IMR-90 (cell line): ENCODE measurements at regions not wholly inside any gene's neighbourhood (a gene's known extent, or its start where the extent isn't known, plus 50 kb on each side); places are given as distances from the start of the nearest gene placed in this dataset.

ENCODE experiments used
- ATAC-seq: fragments of 200-7000 bp; cut with Tn5 transposase; 2 replicates; pipeline ENCODE4 v1.9.1; 2020; ENCODE audit warnings: low read depth, mild to moderate bottlenecking, moderate library complexity
- BruUV-seq: library from RNA; stranded (reverse); fragments of 400-500 nt; replicated peaks from 2 replicates; lab custom pipeline; 2021; lab: Mats Ljungman, UMichigan
- CTCF ChIA-PET: fragments of 300-600 bp; formaldehyde crosslinking; extraction: SDS; loops from one replicate; lab custom pipeline; 2021; ENCODE audit warnings: antibody characterized with exemption; lab: Yijun Ruan, JAX
- POLR2A ChIA-PET: fragments of 300-600 bp; sonication (Branson Sonifier 250); formaldehyde crosslinking; loops from one replicate; lab custom pipeline; 2022; ENCODE audit warnings: antibody characterized with exemption; ENCODE audit not compliant: unreplicated experiment; lab: Charles Lee
- DNase-seq: peaks from one replicate; pipeline ENCODE4 v3.0.0; 2013
- H2AFZ ChIP-seq: replicated peaks from 2 replicates; pipeline ENCODE3; 2013; ENCODE audit warnings: low read length, mild to moderate bottlenecking; ENCODE audit not compliant: poor library complexity
- H2AK5ac ChIP-seq: 2 replicates; pipeline ENCODE4 v1.6.1; 2013; ENCODE audit warnings: low read depth, low read length, inconsistent platforms
- H2AK9ac ChIP-seq: replicated peaks from 2 replicates; pipeline ENCODE3; 2013; ENCODE audit warnings: mild to moderate bottlenecking, low read depth, low read length, moderate library complexity; ENCODE audit not compliant: poor library complexity
- H2BK120ac ChIP-seq: 2 replicates; pipeline ENCODE4 v1.6.1; 2013; ENCODE audit warnings: low read depth, low read length, inconsistent platforms
- H2BK15ac ChIP-seq: 3 replicates; pipeline ENCODE4 v1.6.1; 2013; ENCODE audit warnings: low read depth, low read length, inconsistent platforms
- H2BK20ac ChIP-seq: 2 replicates; pipeline ENCODE4 v1.6.1; 2013; ENCODE audit warnings: low read depth, mild to moderate bottlenecking, inconsistent platforms, low read length, moderate library complexity
- H2BK5ac ChIP-seq: 2 replicates; pipeline ENCODE4 v1.6.1; 2013; ENCODE audit warnings: mild to moderate bottlenecking, low read depth, low read length, inconsistent platforms; ENCODE audit not compliant: poor library complexity, severe bottlenecking
- H3K14ac ChIP-seq: replicated peaks from 2 replicates; pipeline ENCODE4 v1.6.1; 2013; ENCODE audit warnings: low read depth, low read length, inconsistent platforms
- H3K18ac ChIP-seq: 2 replicates; pipeline ENCODE4 v1.6.1; 2013; ENCODE audit warnings: low read depth, low read length, control low read depth
- H3K23ac ChIP-seq: 2 replicates; pipeline ENCODE4 v1.6.1; 2013; ENCODE audit warnings: low read depth, low read length, inconsistent platforms
- H3K27ac ChIP-seq: 2 replicates; pipeline ENCODE4 v1.5.1; 2013; ENCODE audit warnings: mild to moderate bottlenecking, control low read depth, low read length; ENCODE audit not compliant: insufficient read depth
- H3K27me3 ChIP-seq: 2 replicates; pipeline ENCODE4 v1.6.1; 2013; ENCODE audit warnings: low read length; ENCODE audit not compliant: control insufficient read depth, insufficient read depth
- H3K36me3 ChIP-seq: 2 replicates; pipeline ENCODE4 v1.6.1; 2013; ENCODE audit warnings: low read length, mixed read lengths; ENCODE audit not compliant: control insufficient read depth, insufficient read depth
- H3K4ac ChIP-seq: 2 replicates; pipeline ENCODE4 v1.6.1; 2013; ENCODE audit warnings: low read depth, low read length, inconsistent platforms
- H3K4me1 ChIP-seq: 2 replicates; pipeline ENCODE4 v1.6.1; 2013; ENCODE audit warnings: low read length, mixed read lengths; ENCODE audit not compliant: control insufficient read depth, insufficient read depth
- H3K4me2 ChIP-seq: 2 replicates; pipeline ENCODE4 v1.6.1; 2013; ENCODE audit warnings: low read depth, mild to moderate bottlenecking, control low read depth, low read length, moderate library complexity
- H3K4me3 ChIP-seq: 2 replicates; pipeline ENCODE4 v1.5.1; 2013; ENCODE audit warnings: low read depth, mild to moderate bottlenecking, control low read depth, low read length, moderate library complexity; ENCODE audit not compliant: insufficient read depth
- H3K56ac ChIP-seq: 2 replicates; pipeline ENCODE4 v1.6.1; 2013; ENCODE audit warnings: low read length, inconsistent platforms; ENCODE audit not compliant: insufficient read depth; ENCODE audit errors: extremely low read depth
- H3K79me1 ChIP-seq, 2 experiments: 2 replicates each; pipeline ENCODE4 v1.6.1; 2013; ENCODE audit warnings: low read length in 2 of 2, inconsistent platforms in 1 of 2, low read depth in 1 of 2
- H3K9ac ChIP-seq: 2 replicates; pipeline ENCODE4 v1.6.1; 2013; ENCODE audit warnings: low read depth, low read length, control low read depth
- H3K9me1 ChIP-seq: 2 replicates; pipeline ENCODE4 v1.6.1; 2013; ENCODE audit warnings: low read length, inconsistent platforms; ENCODE audit not compliant: insufficient read depth
- H3K9me3 ChIP-seq: 2 replicates; pipeline ENCODE4 v1.6.1; 2013; ENCODE audit warnings: low read length; ENCODE audit not compliant: control insufficient read depth, insufficient read depth
- H4K20me1 ChIP-seq: 2 replicates; pipeline ENCODE4 v1.6.1; 2013; ENCODE audit warnings: low read length, inconsistent platforms; ENCODE audit not compliant: insufficient read depth
- H4K5ac ChIP-seq: 2 replicates; pipeline ENCODE4 v1.6.1; 2013; ENCODE audit warnings: mild to moderate bottlenecking, low read depth, low read length, control low read depth
- H4K8ac ChIP-seq, 2 experiments: 2 replicates each; pipeline ENCODE4 v1.6.1; 2013; ENCODE audit warnings: low read depth in 2 of 2, low read length in 2 of 2, control low read depth in 1 of 2, inconsistent platforms in 1 of 2
- H4K91ac ChIP-seq: 2 replicates; pipeline ENCODE4 v1.6.1; 2013; ENCODE audit warnings: low read depth, low read length, inconsistent platforms; ENCODE audit not compliant: insufficient read depth
- BHLHE40 ChIP-seq: fragments of 150-350 bp; IDR thresholded peaks from 2 replicates; pipeline ENCODE4 v1.6.1; 2016; ENCODE audit warnings: mild to moderate bottlenecking, low read depth, low read length
- CEBPB ChIP-seq: IDR thresholded peaks from 2 replicates; pipeline ENCODE4 v1.6.1; 2012; ENCODE audit warnings: low read depth, low read length, improper control_type of control experiment
- CHD1 ChIP-seq: IDR thresholded peaks from 2 replicates; pipeline ENCODE4 v1.6.1; 2012; ENCODE audit warnings: low read depth, low read length, improper control_type of control experiment
- CTCF ChIP-seq: conservative IDR thresholded peaks from 2 replicates; pipeline ENCODE4 v1.5.1; 2012; ENCODE audit warnings: mild to moderate bottlenecking, low read depth, low read length, improper control_type of control experiment
- ELK1 ChIP-seq: fragments of 150-350 bp; IDR thresholded peaks from 2 replicates; pipeline ENCODE4 v1.6.1; 2016; ENCODE audit warnings: low read depth, mild to moderate bottlenecking, low read length, moderate library complexity, borderline replicate concordance
- FOS ChIP-seq: fragments of 150-350 bp; IDR thresholded peaks from 2 replicates; pipeline ENCODE4 v1.6.1; 2016; ENCODE audit warnings: low read depth, low read length
- MAFK ChIP-seq: IDR thresholded peaks from 2 replicates; pipeline ENCODE4 v1.6.1; 2012; ENCODE audit warnings: low read depth, low read length, improper control_type of control experiment
- MAZ ChIP-seq: IDR thresholded peaks from 2 replicates; pipeline ENCODE4 v1.6.1; 2012; ENCODE audit warnings: low read depth, mild to moderate bottlenecking, low read length, improper control_type of control experiment, moderate library complexity, borderline replicate concordance
- MXI1 ChIP-seq: IDR thresholded peaks from 2 replicates; pipeline ENCODE4 v1.6.1; 2012; ENCODE audit warnings: low read depth, mild to moderate bottlenecking, low read length, moderate library complexity, borderline replicate concordance
- NFE2L2 ChIP-seq: fragments of 150-350 bp; IDR thresholded peaks from 2 replicates; pipeline ENCODE4 v1.6.1; 2016; ENCODE audit warnings: low read depth, mild to moderate bottlenecking, low read length
- POLR2A ChIP-seq: IDR thresholded peaks from 2 replicates; pipeline ENCODE4 v1.6.1; 2012; ENCODE audit warnings: mild to moderate bottlenecking, low read depth, low read length
- RAD21 ChIP-seq: IDR thresholded peaks from 2 replicates; pipeline ENCODE4 v1.6.1; 2012; ENCODE audit warnings: low read length, improper control_type of control experiment
- RCOR1 ChIP-seq: IDR thresholded peaks from 2 replicates; pipeline ENCODE4 v1.6.1; 2012; ENCODE audit warnings: mild to moderate bottlenecking, low read length, improper control_type of control experiment; ENCODE audit not compliant: insufficient replicate concordance
- RFX5 ChIP-seq: IDR thresholded peaks from 2 replicates; pipeline ENCODE4 v1.8.0; 2012; ENCODE audit warnings: low read depth, mild to moderate bottlenecking, low read length, moderate library complexity
- SMC3 ChIP-seq: fragments of 150-350 bp; IDR thresholded peaks from 2 replicates; pipeline ENCODE4 v1.6.1; 2016; ENCODE audit warnings: low read depth, mild to moderate bottlenecking, antibody characterized with exemption, low read length, moderate library complexity
- USF2 ChIP-seq: fragments of 150-350 bp; IDR thresholded peaks from 2 replicates; pipeline ENCODE4 v1.6.1; 2017; ENCODE audit warnings: mild to moderate bottlenecking, antibody characterized with exemption, low read length, low read depth
- WGBS, 2 experiments: methylation state at CpG; one replicate each; pipeline versions ENCODE4 v1.1.5 to v1.1.7; 2013; ENCODE audit warnings: missing lambda C conversion rate in 2 of 2; ENCODE audit not compliant: insufficient read length in 1 of 2; ENCODE audit errors: extremely low coverage in 2 of 2; 5-methylcytosine and 5-hydroxymethylcytosine counted together
- dilution Hi-C: fragments of 300-500 bp; cut with HindIII; formaldehyde crosslinking; loops from one replicate; pipeline ENCODE4 v1.14.3; 2018; ENCODE audit warnings: low sequenced_read_pairs; ENCODE audit not compliant: unreplicated experiment
- in situ Hi-C: fragments of 300-500 bp; cut with MboI; formaldehyde crosslinking; loops from 3 replicates; pipeline ENCODE4 v1.14.3; 2019; ENCODE audit warnings: low sequenced_read_pairs, inconsistent platforms, mixed read lengths
- intact Hi-C: fragments of 100-400 bp; cut with micrococcal nuclease; formaldehyde crosslinking; loops from 2 replicates; pipeline ENCODE4 v1.10.0; 2022

- TF ChIP-seq MAFK = no peak
- no peak for TF ChIP-seq RCOR1
- TF ChIP-seq USF2 = no peak
- no peak for TF ChIP-seq CEBPB
- no peak for TF ChIP-seq BHLHE40
- TF ChIP-seq SMC3 = no peak
- no peak for TF ChIP-seq MAZ
- no peak for TF ChIP-seq POLR2A
- no peak for TF ChIP-seq MXI1
- no peak for TF ChIP-seq CHD1
- TF ChIP-seq RAD21 = no peak
- TF ChIP-seq NFE2L2 = no peak
- no peak for TF ChIP-seq CTCF
- no peak for TF ChIP-seq ELK1
- TF ChIP-seq FOS = no peak
- TF ChIP-seq RFX5 = no peak
- H4K8ac ChIP-seq = no peak overlapping the region
- H3K27ac ChIP-seq = no peak overlapping the region
- H3K23ac ChIP-seq = no peak overlapping the region
- peaks cover 68% of the 10 kb centered on the region for H3K27me3 ChIP-seq
- H3K56ac ChIP-seq = no peak overlapping the region
- in situ Hi-C loops = no loop called here
- dilution Hi-C loops = no loop called here
- 0 out of 2 replicates have a peak, but pooled peaks cover under 1% of the 10 kb centered on the region for H3K9me1 ChIP-seq
- peaks cover 7% of the 10 kb centered on the region; the same call in 1 of the 2 replicates for H3K9me3 ChIP-seq
- ChIA-PET CTCF (no interaction called here), POLR2A (no interaction called here)
- ATAC-seq (no peak), DNase-seq (no peak)
- no peak overlapping the region for H3K4me2 ChIP-seq
- intact Hi-C loops = no loop called here
- no peaks in the 10 kb centered on the region for H4K20me1 ChIP-seq
- no peak overlapping the region for H3K9ac ChIP-seq
- no peak overlapping the region for H2AFZ ChIP-seq
- H3K4ac ChIP-seq = no peak overlapping the region
- H2BK5ac ChIP-seq = no peak overlapping the region
- no peak overlapping the region for H2AK5ac ChIP-seq
- H2BK120ac ChIP-seq = no peak overlapping the region
- no peak overlapping the region for H2BK15ac ChIP-seq
- H4K91ac ChIP-seq = no peak overlapping the region
- H3K14ac ChIP-seq = no peak overlapping the region
- no peaks in the 10 kb centered on the region for H3K36me3 ChIP-seq
- H2AK9ac ChIP-seq = no peak overlapping the region
- H3K79me1 ChIP-seq = no peaks in the 10 kb centered on the region
- H2BK20ac ChIP-seq = no peak overlapping the region
- no TSS peak for BruUV-seq
- no peak overlapping the region for H4K5ac ChIP-seq
- WGBS, 2 experiments = 80% methylated on average over 2 of the region's 5 CpGs; no CpG with 5 or more reads in 1 of the 2 experiments
- no peaks in the 10 kb centered on the region for H3K4me1 ChIP-seq
- H3K4me3 ChIP-seq = no peak overlapping the region
- no peak overlapping the region for H3K18ac ChIP-seq
Observed at GRCh38 chr2:121055088-121055487, 229.9 kb downstream of the TFCP2L1 start.
